T47D (cell line): ENCODE measurements at regions not wholly inside any gene's neighbourhood (a gene's known extent, or its start where the extent isn't known, plus 50 kb on each side); places are given as distances from the start of the nearest gene placed in this dataset.

Experiments used
- DNase-seq, 2 experiments: peaks; one replicate each; pipeline versions ENCODE4 v3.0.0 to v3.0.0-alpha.2; 2011 to 2012; ENCODE audit warnings: low read depth in 1 of 2, low spot score in 1 of 2
- JUND ChIP-seq: IDR thresholded peaks from 2 replicates; pipeline ENCODE4 v1.6.1; 2012; ENCODE audit warnings: low read depth
- in situ Hi-C: cut with HindIII; loops from 2 replicates; pipeline ENCODE4 v1.10.0; 2016; ENCODE audit warnings: low sequenced_read_pairs, low pct_unique_long_range_greater_than_20kb

DNA sequence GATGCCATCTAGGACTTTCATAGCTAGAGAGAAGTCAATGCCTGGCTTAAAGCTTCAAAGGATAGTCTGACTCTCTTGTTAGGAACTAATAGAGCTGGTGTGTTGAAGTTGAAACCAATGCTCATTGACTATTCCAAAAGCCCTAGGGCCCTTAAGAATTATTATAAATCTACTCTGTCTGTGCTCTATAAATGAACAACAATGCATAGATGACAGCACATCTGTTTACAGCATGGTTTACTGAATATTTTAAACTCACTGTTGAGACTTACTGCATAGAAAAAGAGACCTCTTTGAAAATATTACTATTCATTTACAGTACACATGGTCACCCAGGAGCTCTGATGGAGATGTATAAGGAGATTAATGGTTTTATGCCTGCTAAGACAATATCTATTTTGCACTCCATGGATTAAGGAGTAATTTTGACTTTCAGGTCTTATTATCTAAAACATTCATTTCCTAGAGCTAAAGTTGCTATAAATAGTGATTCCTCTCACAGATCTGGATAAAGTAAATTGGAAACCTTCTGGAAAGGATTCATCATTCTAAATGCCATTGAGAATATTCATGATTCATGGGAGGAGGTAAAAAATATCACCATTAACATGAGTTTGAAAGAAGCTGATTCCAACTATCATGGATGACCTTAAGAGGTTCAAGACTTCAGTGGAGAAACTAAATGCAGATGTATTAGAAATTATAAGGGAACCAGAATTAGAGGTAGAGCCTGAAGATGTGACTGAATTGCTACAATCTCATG is 763.5 kb upstream of the MAP3K7 start:
- no peak for TF ChIP-seq JUND
- in situ Hi-C loops: no loop called here
- no peak for DNase-seq

GRCh38 chr6:91341473-91341872 is 754.6 kb upstream of the MAP3K7 start:
- no peak for DNase-seq
- TF ChIP-seq JUND: no peak
- in situ Hi-C loops: no loop called here

DNA sequence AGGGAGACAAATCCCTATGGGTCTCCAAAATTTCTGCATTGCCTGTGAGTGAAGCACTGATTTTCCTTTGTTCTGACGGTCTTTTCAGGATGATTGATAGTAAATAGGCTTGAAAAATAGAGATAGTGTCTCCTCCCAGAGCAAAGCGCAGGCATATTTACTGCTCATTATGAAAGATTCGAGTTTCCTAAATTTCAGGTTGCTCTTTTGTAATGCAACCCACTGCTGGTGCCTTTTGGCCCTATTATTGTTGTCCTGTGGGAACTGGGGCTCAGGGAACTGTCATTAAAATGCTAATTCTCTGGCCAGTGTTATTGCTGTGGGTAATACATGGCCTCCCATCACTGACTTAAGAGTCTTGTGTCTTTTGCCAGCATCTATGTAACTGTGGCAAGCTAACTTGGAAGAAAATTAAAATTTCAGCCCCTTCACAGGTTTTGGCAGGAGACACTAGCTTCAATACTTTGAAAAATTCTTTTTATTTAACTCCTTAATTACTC is 754.1 kb upstream of the MAP3K7 start:
- in situ Hi-C loops: no loop called here
- no peak for TF ChIP-seq JUND
- DNase-seq: no peak

DNA sequence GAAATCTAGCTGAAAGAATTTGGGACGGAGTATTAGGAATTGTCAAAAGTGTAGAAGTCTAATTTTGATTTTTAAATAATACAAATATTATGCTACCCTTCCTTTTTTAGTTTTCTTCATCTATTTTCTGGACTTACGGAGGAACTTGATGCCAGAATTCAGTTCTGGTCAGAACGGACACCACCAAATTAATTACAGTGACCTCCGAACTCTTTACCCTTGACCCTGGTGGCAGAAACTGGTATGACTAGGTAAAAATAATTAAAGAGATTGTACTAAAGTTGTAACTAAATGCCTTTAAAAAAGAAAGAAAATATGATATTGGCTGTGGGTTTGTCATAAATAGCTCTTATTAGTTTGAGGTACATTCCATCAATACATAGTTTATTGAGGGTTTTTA is 751.1 kb upstream of the MAP3K7 start:
- in situ Hi-C loops: no loop called here
- DNase-seq: no peak
- no peak for TF ChIP-seq JUND

- in situ Hi-C loops: no loop called here
- DNase-seq: no peak
- no peak for TF ChIP-seq JUND
Measured at GRCh38 chr6:91330896-91331295, 744.0 kb upstream of the MAP3K7 start.

GRCh38 chr6:91328241-91328640 is 741.4 kb upstream of the MAP3K7 start:
- in situ Hi-C loops: no loop called here
- no peak for DNase-seq
- no peak for TF ChIP-seq JUND

- TF ChIP-seq JUND: no peak
- in situ Hi-C loops: no loop called here
Measured at GRCh38 chr6:91324711-91325110, 737.8 kb upstream of the MAP3K7 start.

GRCh38 chr6:91317984-91318383 is 731.1 kb upstream of the MAP3K7 start:
- in situ Hi-C loops: no loop called here
- TF ChIP-seq JUND: no peak

More at GRCh38 chr6:91324711-91325110, 737.8 kb upstream of the MAP3K7 start:
- no peak for DNase-seq

DNA sequence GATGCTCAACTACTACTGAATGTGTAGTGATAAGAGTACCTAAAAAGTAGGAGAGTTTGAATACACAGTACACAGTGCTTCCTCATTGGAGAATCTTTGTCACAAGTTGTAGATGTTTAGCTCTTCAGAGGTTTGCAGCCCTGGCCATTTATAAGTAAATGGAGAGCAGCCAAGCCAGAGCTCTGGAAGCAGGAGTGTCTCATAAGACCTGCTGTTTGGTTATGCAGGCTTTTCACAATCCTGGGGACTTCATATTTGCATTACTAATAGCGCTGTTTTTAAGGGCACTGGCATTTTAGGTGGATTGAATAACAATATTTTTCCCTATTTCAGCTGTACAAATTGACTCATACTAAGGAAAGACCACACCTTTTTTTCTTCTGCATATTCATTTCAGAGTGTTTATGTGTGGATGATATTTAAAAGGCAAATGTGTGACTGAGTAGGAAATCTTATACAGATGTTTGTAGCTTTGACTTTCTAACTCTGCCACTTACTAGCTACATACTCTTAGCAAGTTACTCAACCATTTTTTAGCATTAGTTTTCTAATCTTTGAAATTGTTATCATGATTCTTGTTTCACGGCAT is 730.5 kb upstream of the MAP3K7 start:
- no peak for DNase-seq
- no peak for TF ChIP-seq JUND
- in situ Hi-C loops: no loop called here

More at GRCh38 chr6:91317984-91318383, 731.1 kb upstream of the MAP3K7 start:
- DNase-seq: no peak

DNA sequence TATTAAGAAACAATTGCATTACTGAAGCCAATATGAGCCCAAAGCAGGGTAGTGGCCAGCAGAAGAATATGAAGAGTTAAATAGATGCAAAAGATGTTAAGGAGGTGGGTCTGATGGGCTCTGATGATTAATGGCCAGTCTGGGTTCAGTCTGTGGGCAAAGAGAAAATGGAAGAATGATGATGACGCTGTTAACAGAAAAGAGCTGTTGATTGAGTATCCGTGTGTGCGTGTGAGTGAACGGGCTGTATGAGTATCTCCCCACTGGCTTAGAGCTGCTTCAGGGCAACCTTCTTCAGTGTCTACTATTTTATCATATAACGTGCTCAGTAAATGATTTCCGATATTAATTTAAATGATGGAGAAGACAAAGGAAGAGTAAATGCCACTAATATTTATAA is 723.3 kb upstream of the MAP3K7 start:
- in situ Hi-C loops: no loop called here
- no peak for DNase-seq

DNA sequence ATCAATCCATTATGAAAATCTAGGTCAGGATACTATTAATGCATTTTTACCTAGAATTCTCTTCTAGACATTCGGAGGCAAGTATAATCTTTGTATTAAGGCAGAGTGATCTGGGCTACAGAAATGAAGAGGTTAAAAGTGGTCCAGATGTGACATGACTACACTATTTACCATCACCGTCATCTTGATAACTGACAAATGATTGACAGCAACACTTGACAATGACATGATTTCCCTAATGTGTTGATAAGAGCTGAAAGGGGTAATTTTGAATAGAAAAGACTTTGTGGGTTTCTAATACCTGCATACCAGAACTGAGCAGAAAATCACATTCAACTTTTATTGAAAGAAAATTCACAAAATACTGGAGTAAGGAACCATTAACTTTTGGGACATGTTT is 718.9 kb upstream of the MAP3K7 start:
- TF ChIP-seq JUND: no peak
- in situ Hi-C loops: no loop called here
- no peak for DNase-seq

More for the DNA sequence above, 723.3 kb upstream of the MAP3K7 start:
- TF ChIP-seq JUND: no peak

DNA sequence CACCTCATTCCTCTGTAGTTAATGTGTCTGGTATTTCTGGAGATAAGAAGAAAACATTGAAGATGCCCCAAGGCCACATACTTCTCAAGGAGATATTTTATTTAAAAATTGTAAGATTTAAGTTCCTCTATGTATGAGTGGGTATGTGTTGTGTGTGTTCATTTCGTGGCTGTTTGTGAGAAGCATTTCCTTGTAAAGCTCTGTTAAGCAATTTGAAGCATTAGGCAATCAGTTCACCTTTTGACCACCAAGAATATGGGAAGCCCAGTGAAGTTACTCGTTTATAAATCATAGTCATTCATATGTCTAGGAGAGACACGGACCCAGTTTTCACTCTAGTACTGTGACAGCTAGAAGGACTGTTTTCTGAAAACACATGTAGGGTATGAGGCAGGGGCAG is 717.6 kb upstream of the MAP3K7 start:
- in situ Hi-C loops: no loop called here
- DNase-seq: no peak
- TF ChIP-seq JUND: no peak

DNA sequence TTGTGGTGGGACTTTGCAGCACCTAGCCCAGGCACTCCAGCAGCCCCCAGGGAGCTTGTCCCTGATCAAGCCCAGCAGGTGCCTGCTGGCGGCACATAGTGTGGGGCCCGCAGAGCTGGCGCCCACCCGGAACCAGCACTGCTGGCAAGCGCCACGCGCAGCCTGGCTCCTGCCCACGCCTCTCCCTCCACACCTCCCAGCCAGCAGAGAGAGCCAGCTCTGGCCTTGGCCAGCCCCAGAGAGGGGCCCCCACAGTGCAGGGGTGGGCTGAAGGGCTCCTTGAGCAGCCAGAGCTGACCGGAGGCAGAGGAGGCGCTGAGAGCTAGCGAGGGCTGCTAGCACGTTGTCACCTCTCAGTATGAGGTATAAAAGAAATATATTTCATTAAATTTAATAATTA is 716.5 kb upstream of the MAP3K7 start:
- DNase-seq: no peak
- TF ChIP-seq JUND: no peak
- in situ Hi-C loops: no loop called here
